ENCODE measurements at regions not wholly inside any gene's neighbourhood (a gene's known extent, or its start where the extent isn't known, plus 50 kb on each side); places are given as distances from the start of the nearest gene placed in this dataset.
"Not testable (repeated sequence)": the region's sequence is repeated elsewhere in the genome, so short reads cannot be mapped to it uniquely, and the experiment has no call there.

DNA sequence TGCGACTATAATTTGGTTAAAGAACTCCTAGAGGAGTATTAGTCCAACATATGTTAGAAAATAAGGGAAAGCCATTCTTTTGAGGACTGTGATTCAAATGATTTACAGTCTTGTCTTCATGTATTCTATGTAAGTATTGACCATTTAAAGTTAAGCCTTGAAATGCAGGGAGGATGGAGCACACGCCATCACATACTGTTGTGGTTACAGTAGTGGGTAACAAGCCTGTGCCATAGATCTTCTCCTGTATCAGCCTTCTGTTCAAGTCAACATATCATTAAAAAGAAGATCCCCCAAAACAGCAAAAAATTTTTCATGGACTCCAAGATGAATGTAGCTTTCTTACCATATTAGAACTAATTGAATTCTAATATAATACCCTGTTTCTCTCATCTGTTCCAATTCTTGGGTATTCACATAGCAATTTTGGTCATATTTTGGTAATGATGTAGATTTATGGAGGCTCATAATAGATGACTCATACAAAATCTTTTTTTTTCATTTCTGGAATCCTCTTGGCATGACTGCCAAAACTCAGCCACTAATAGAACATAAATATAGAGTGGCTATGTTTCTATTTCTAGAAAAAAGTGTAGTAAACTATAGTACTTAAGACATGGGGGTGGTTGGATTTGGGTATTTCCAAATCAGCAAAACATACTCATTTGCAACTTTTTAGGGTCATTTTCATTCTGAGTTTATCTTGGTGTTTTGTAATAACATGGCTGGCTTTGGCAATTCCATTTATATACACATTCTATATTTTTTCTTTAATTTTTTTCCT, 413.5 kb downstream of the BCKDHB start:
- intact Hi-C loops (cut with DNase I; ENCODE audit: low total_unique reads) (no loop called here), in situ Hi-C loops (cut with MboI; ENCODE audit: low pct_ligation_motif_present in 1 of 4, low pct_unique_long_range_greater_than_20kb in 1 of 4, low sequenced_read_pairs in 3 of 4) (no loop called here)
- WGBS, 2 donors (ENCODE audit: low coverage in 1 of 2) = 79 to 85% methylated on average over 2 of the region's 2 CpGs
- H3K9me3 ChIP-seq = no peaks in the 10 kb centered on the region
- no peaks in the 10 kb centered on the region for H3K27me3 ChIP-seq
- TF ChIP-seq, protein P1, sequence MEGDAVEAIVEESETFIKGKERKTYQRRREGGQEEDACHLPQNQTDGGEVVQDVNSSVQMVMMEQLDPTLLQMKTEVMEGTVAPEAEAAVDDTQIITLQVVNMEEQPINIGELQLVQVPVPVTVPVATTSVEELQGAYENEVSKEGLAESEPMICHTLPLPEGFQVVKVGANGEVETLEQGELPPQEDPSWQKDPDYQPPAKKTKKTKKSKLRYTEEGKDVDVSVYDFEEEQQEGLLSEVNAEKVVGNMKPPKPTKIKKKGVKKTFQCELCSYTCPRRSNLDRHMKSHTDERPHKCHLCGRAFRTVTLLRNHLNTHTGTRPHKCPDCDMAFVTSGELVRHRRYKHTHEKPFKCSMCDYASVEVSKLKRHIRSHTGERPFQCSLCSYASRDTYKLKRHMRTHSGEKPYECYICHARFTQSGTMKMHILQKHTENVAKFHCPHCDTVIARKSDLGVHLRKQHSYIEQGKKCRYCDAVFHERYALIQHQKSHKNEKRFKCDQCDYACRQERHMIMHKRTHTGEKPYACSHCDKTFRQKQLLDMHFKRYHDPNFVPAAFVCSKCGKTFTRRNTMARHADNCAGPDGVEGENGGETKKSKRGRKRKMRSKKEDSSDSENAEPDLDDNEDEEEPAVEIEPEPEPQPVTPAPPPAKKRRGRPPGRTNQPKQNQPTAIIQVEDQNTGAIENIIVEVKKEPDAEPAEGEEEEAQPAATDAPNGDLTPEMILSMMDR (IDR thresholded peaks at IDR 0.05) = no peak
- TF ChIP-seq POLR2A (IDR thresholded peaks at IDR 0.05) (no peak), EP300 (IDR thresholded peaks at IDR 0.05; ENCODE audit: low read depth) (no peak), POLR2AphosphoS5 (IDR thresholded peaks at IDR 0.05) (no peak)
- H3K4me3 ChIP-seq = no peak overlapping the region
- H3K27ac ChIP-seq = no peak overlapping the region
- H3K4me1 ChIP-seq = peaks cover 0 to 4% (median 0%) of the 10 kb centered on the region in 4 donors
- DNase-seq = no peak
- H3K36me3 ChIP-seq = no peaks in the 10 kb centered on the region

DNA sequence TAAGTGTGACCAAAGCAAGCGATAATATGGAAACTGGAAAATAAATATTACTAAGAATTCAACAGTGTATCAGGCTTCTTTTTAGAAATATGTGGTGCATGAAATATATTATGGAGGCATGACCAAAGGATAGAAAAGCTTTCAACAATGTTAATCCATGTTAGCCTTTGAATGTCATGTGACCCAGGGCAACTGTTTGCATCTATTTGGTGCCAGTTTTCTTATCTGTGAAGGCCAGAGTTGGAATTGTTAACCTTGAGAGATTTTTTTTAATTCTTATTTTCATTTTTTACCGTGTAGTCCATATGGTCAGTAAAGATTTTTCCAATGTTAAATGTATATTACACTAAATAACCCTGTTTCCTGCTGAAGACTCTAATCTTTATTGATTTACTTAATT, 411.1 kb downstream of the BCKDHB start:
- in situ Hi-C loops (cut with MboI; ENCODE audit: low pct_ligation_motif_present in 1 of 4, low pct_unique_long_range_greater_than_20kb in 1 of 4, low sequenced_read_pairs in 3 of 4) (no loop called here), intact Hi-C loops (cut with DNase I; ENCODE audit: low total_unique reads) (no loop called here)
- Histone ChIP-seq H3K36me3 (no peaks in the 10 kb centered on the region), H3K4me1 (peaks cover 0 to under 1% (median 0%) of the 10 kb centered on the region in 4 donors), H3K9me3 (no peaks in the 10 kb centered on the region), H3K27ac (no peak overlapping the region), H3K4me3 (no peak overlapping the region), H3K27me3 (no peaks in the 10 kb centered on the region)
- 68 to 72% methylated on average over 2 of the region's 2 CpGs for WGBS, 2 donors (ENCODE audit: low coverage in 1 of 2)
- TF ChIP-seq, protein P1 (IDR thresholded peaks at IDR 0.05) = no peak
- TF ChIP-seq EP300 (IDR thresholded peaks at IDR 0.05; ENCODE audit: low read depth) (no peak), POLR2A (IDR thresholded peaks at IDR 0.05) (no peak), POLR2AphosphoS5 (IDR thresholded peaks at IDR 0.05) (no peak)
- no peak for DNase-seq

DNA sequence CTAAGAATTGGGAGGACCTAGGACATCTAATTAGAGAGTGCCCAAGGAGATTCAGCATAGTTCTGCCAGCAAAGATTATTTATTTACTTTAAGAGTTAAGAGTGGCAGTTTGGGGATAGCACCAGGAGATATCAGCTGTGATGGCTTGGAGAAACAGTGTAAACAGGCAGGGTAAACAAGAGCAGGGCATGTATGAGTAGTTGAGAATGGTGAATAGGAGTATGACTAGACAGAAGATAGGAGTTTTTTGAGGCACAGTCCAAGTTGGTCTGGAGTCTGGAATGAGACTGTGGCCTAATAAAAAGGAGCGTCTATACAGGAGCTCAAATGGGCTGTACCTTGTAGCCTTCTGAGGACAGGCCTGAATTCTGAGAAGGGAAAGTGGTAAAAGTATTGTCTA, 404.1 kb downstream of the BCKDHB start:
- 92 to 100% methylated on average over 1 of the region's 1 CpG for WGBS, 2 donors (ENCODE audit: low coverage in 1 of 2)
- H3K4me3 ChIP-seq; H3K4me1 ChIP-seq; H3K9me3 ChIP-seq; H3K36me3 ChIP-seq; H3K27ac ChIP-seq; DNase-seq; H3K27me3 ChIP-seq; intact Hi-C loops (cut with DNase I; ENCODE audit: low total_unique reads); in situ Hi-C loops (cut with MboI; ENCODE audit: low pct_ligation_motif_present in 1 of 4, low pct_unique_long_range_greater_than_20kb in 1 of 4, low sequenced_read_pairs in 3 of 4): not testable (repeated sequence)

DNA sequence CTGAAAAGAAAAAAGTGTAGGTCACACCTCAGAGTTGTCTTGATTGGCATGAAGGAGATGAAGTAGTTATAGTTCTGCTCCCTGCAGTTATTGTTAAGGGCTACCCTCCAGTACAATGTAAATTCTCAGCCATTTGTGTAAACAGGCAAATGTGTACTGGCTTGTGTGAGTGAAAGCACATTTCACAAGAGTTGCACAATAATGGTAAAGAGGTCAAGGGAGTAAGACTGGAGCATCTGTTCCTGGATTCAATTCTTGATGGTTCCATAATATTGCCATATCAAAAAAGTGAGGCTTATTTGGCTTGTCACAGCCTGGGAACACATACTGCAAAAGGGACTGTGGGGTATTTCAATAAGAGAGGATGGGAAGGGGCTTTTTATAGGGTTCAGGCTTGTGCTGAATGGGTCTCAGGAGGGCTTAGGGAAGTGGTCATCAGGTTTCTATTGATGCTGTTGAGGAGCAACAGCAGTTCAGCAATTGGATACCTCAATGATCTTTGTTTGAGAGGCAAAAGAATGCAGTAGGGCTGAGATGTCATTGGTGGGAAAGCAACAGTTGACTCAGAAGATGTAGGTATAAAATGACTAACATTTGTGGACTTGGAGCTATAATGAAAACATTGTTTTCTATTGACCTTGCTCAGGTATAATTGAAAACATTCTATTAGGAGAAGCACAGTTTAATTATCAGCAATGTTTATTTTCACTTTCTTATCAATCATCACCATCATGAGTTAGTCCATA, 402.6 kb downstream of the BCKDHB start:
- no peak for DNase-seq
- no peak for TF ChIP-seq EP300 (IDR thresholded peaks at IDR 0.05; ENCODE audit: low read depth)
- no peaks in the 10 kb centered on the region for H3K36me3 ChIP-seq

DNA sequence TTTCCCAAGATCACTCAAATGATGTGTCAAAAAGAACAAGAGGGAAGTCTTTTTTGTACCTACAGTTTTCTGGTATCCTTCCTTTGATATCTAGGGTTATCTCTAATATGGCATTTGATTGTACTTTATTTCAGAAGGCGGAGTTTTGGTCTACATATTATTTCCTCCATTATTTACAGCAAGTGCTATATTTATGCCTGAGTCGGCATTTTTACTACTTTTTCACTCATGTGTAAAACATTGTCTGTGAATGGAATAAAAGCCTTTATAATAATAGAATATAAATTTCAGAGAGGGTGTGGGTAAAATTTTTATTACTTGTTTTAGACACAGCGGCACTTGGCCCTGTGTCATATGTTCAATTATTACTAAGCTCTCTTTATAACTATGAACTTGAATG, 398.4 kb downstream of the BCKDHB start:
- WGBS, 2 donors (ENCODE audit: low coverage in 1 of 2) = 63 to 74% methylated on average over 3 of the region's 3 CpGs
- H3K36me3 ChIP-seq = no peaks in the 10 kb centered on the region
- intact Hi-C loops (cut with DNase I; ENCODE audit: low total_unique reads) = no loop called here
- no peak overlapping the region for H3K27ac ChIP-seq
- TF ChIP-seq POLR2A (IDR thresholded peaks at IDR 0.05) (no peak), POLR2AphosphoS5 (IDR thresholded peaks at IDR 0.05) (no peak), EP300 (IDR thresholded peaks at IDR 0.05; ENCODE audit: low read depth) (no peak)
- TF ChIP-seq, protein P1 (IDR thresholded peaks at IDR 0.05) = no peak
- no peak overlapping the region for H3K4me3 ChIP-seq
- in situ Hi-C loops (cut with MboI; ENCODE audit: low pct_ligation_motif_present in 1 of 4, low pct_unique_long_range_greater_than_20kb in 1 of 4, low sequenced_read_pairs in 3 of 4) = no loop called here
- H3K9me3 ChIP-seq = no peaks in the 10 kb centered on the region
- no peak for DNase-seq
- H3K4me1 ChIP-seq = no peaks in the 10 kb centered on the region
- no peaks in the 10 kb centered on the region for H3K27me3 ChIP-seq

More for the DNA sequence above, 402.6 kb downstream of the BCKDHB start:
- no peaks in the 10 kb centered on the region for H3K9me3 ChIP-seq
- H3K4me1 ChIP-seq = no peaks in the 10 kb centered on the region
- in situ Hi-C loops (cut with MboI; ENCODE audit: low pct_ligation_motif_present in 1 of 4, low pct_unique_long_range_greater_than_20kb in 1 of 4, low sequenced_read_pairs in 3 of 4) (no loop called here), intact Hi-C loops (cut with DNase I; ENCODE audit: low total_unique reads) (no loop called here)
- H3K4me3 ChIP-seq = no peak overlapping the region
- H3K27ac ChIP-seq = no peak overlapping the region
- H3K27me3 ChIP-seq = no peaks in the 10 kb centered on the region

All from transverse colon (tissue), 4 donors.